ES-I3 (cell line): ENCODE measurements at regions not wholly inside any gene's neighbourhood (a gene's known extent, or its start where the extent isn't known, plus 50 kb on each side); places are given as distances from the start of the nearest gene placed in this dataset.

Source experiments
- H3K36me3 ChIP-seq: 2 replicates; pipeline ENCODE4 v1.6.1; 2013; ENCODE audit warnings: mild to moderate bottlenecking, low read length, control low read depth, moderate library complexity; ENCODE audit not compliant: insufficient read depth
- H3K4me1 ChIP-seq: 2 replicates; pipeline ENCODE4 v1.6.1; 2013; ENCODE audit warnings: mild to moderate bottlenecking, control low read depth, low read length; ENCODE audit not compliant: insufficient read depth
- H3K9ac ChIP-seq: 2 replicates; pipeline ENCODE4 v1.6.1; 2013; ENCODE audit warnings: low read depth, mild to moderate bottlenecking, low read length, moderate library complexity
- H3K9me3 ChIP-seq: 2 replicates; pipeline ENCODE4 v1.6.1; 2013; ENCODE audit warnings: mild to moderate bottlenecking, low read length, moderate library complexity; ENCODE audit not compliant: control insufficient read depth, insufficient read depth

- no peaks in the 10 kb centered on the region for H3K36me3 ChIP-seq
- no peak overlapping the region for H3K9ac ChIP-seq
- peaks cover 28% of the 10 kb centered on the region; the same call in 1 of the 2 replicates for H3K4me1 ChIP-seq
- H3K9me3 ChIP-seq = no peaks in the 10 kb centered on the region
Measured at GRCh38 chr20:50283922-50284810, 93.5 kb downstream of the CEBPB start.

GRCh38 chr20:50284811-50285375, 94.3 kb downstream of the CEBPB start:
- peaks cover 28% of the 10 kb centered on the region; the same call in 1 of the 2 replicates for H3K4me1 ChIP-seq
- H3K9ac ChIP-seq = no peak overlapping the region

GRCh38 chr20:50285376-50286173, 94.9 kb downstream of the CEBPB start:
- Histone ChIP-seq H3K4me1 (peaks cover 28% of the 10 kb centered on the region; the same call in 1 of the 2 replicates), H3K9ac (no peak overlapping the region), H3K9me3 (no peaks in the 10 kb centered on the region), H3K36me3 (no peaks in the 10 kb centered on the region)

More at GRCh38 chr20:50284811-50285375, 94.3 kb downstream of the CEBPB start:
- no peaks in the 10 kb centered on the region for H3K36me3 ChIP-seq
- no peaks in the 10 kb centered on the region for H3K9me3 ChIP-seq

GRCh38 chr20:50286174-50286511, 95.5 kb downstream of the CEBPB start:
- Histone ChIP-seq H3K9me3 (no peaks in the 10 kb centered on the region), H3K4me1 (peaks cover 28% of the 10 kb centered on the region; the same call in 1 of the 2 replicates), H3K36me3 (no peaks in the 10 kb centered on the region), H3K9ac (no peak overlapping the region)

GRCh38 chr20:50286609-50287008, 96.0 kb downstream of the CEBPB start:
- H3K4me1 ChIP-seq = peaks cover 27% of the 10 kb centered on the region; the same call in 1 of the 2 replicates
- no peaks in the 10 kb centered on the region for H3K36me3 ChIP-seq
- H3K9ac ChIP-seq = no peak overlapping the region
- H3K9me3 ChIP-seq = no peaks in the 10 kb centered on the region

- Histone ChIP-seq H3K36me3 (no peaks in the 10 kb centered on the region), H3K9ac (no peak overlapping the region), H3K4me1 (peaks cover 20% of the 10 kb centered on the region; the same call in 1 of the 2 replicates), H3K9me3 (no peaks in the 10 kb centered on the region)
Measured at GRCh38 chr20:50287512-50287911, 96.9 kb downstream of the CEBPB start.

GRCh38 chr20:50288128-50288623, 97.5 kb downstream of the CEBPB start:
- Histone ChIP-seq H3K9ac (no peak overlapping the region), H3K36me3 (no peaks in the 10 kb centered on the region), H3K9me3 (no peaks in the 10 kb centered on the region), H3K4me1 (peaks cover 20% of the 10 kb centered on the region; the same call in 1 of the 2 replicates)

- H3K9ac ChIP-seq = no peak overlapping the region
- peaks cover 17% of the 10 kb centered on the region; the same call in 1 of the 2 replicates for H3K4me1 ChIP-seq
- H3K9me3 ChIP-seq = no peaks in the 10 kb centered on the region
Measured at GRCh38 chr20:50289581-50289980, 99.0 kb downstream of the CEBPB start.

GRCh38 chr20:50290112-50290511, 99.5 kb downstream of the CEBPB start:
- Histone ChIP-seq H3K9me3 (no peaks in the 10 kb centered on the region), H3K4me1 (peaks cover 16% of the 10 kb centered on the region; the same call in 1 of the 2 replicates), H3K9ac (no peak overlapping the region), H3K36me3 (no peaks in the 10 kb centered on the region)

More at GRCh38 chr20:50289581-50289980, 99.0 kb downstream of the CEBPB start:
- no peaks in the 10 kb centered on the region for H3K36me3 ChIP-seq

- Histone ChIP-seq H3K9me3 (no peaks in the 10 kb centered on the region), H3K4me1 (peaks cover 13% of the 10 kb centered on the region; the same call in 1 of the 2 replicates), H3K36me3 (no peaks in the 10 kb centered on the region), H3K9ac (no peak overlapping the region)
Measured at GRCh38 chr20:50290808-50291207, 100.2 kb downstream of the CEBPB start.

GRCh38 chr20:50291254-50292078, 100.8 kb downstream of the CEBPB start:
- Histone ChIP-seq H3K4me1 (peaks cover 7% of the 10 kb centered on the region; the same call in 1 of the 2 replicates), H3K9me3 (no peaks in the 10 kb centered on the region), H3K9ac (no peak overlapping the region), H3K36me3 (no peaks in the 10 kb centered on the region)

GRCh38 chr20:50292079-50292590, 101.5 kb downstream of the CEBPB start:
- H3K9ac ChIP-seq = no peak overlapping the region
- peaks cover 3% of the 10 kb centered on the region; the same call in 1 of the 2 replicates for H3K4me1 ChIP-seq
- H3K36me3 ChIP-seq = no peaks in the 10 kb centered on the region
- H3K9me3 ChIP-seq = no peaks in the 10 kb centered on the region

GRCh38 chr20:50292591-50293283, 102.1 kb downstream of the CEBPB start:
- Histone ChIP-seq H3K9me3 (no peaks in the 10 kb centered on the region), H3K4me1 (peaks cover 3% of the 10 kb centered on the region; the same call in 1 of the 2 replicates), H3K36me3 (no peaks in the 10 kb centered on the region), H3K9ac (no peak overlapping the region)
